Suppressor macrophage (primary cell): ENCODE measurements at regions not wholly inside any gene's neighbourhood (a gene's known extent, or its start where the extent isn't known, plus 50 kb on each side); places are given as distances from the start of the nearest gene placed in this dataset.

ENCODE experiments used
- DNase-seq, 4 experiments: peaks; one replicate each; pipeline ENCODE4 v3.0.0-alpha.2; 2020 to 2022

DNA sequence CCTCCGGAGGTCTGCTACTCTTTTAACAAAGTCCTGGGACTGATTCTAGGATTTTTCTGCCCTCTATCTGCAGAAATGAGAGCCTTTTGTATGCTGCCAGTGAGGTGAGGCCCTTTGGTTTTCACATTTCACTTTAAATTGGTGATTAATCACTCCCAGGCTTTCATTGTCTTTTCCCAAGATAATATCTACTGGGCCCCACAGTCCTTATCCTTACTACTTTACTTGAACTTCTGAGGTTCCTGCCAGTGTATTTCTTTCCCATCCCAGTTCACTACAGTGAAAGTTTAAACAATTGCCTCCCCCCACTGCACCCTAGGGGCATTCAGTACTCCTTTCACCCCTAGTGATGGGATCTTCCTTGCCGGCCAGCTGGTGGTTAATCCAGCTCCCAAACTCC, 127.4 kb upstream of the INHBA start:
- DNase-seq: no peak

DNA sequence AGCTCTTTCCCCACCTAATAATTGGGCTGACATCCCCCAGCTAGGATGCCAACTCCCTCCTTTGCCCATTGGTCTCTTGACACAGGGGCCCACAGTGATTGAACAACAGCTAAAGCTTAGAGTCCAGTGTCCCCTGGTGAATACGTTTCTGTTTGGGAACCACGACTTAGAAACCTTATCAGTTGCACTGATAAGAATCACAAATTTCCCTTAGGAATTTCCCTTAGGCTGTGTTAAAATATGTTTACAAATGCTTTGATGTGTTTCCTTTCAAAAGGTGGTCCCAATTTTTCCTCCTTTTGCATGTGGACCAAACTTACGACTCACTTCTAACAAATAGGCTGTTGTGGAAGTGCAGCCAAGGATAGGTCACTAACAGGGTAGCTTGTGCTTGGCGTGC, 126.0 kb upstream of the INHBA start:
- DNase-seq: no peak

DNA sequence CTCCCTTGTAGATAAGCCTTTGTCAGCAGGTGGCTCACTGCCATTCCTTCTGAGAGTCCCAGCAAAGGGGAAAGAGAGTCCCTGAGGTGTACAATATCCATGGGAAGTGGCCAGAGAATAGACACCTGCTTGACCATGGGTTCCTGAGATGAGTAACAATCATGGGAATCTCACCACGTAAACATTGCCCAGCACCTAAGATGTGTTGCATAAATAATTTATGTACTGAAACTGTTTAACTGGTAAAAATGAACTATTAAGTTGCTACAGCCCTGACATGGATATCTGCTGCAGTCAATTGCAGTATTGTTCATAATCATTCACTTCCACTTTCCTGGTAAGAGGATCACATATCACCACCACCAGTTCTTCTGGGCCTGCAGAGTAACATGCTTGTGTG, 123.8 kb upstream of the INHBA start:
- DNase-seq: no peak

DNA sequence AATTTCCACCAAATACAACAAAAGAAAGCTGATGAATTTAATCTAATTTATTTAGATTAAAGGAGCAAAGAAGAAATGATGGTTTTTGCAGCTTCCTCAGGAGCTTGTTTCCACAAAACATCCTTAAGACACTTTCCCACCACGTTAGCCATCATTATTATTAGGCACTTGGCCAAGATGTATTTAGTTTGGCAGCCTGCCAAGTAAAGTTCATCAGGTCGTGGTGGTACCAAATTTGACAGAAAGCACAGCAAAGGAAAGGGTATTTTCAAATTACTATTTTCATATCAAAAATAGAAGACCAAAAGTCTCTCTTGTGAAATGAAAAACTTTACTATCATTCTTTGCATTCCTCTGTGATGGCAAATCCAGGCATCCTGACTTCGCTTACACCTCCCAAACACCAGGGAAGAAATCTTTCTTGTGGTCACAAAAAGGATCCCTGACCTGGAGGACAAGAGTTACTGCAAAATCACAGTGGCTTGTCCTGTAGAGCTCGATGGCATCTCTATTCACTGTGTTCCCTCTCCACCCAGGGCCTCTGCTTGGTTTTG, 123.1 kb upstream of the INHBA start:
- no peak for DNase-seq

DNA sequence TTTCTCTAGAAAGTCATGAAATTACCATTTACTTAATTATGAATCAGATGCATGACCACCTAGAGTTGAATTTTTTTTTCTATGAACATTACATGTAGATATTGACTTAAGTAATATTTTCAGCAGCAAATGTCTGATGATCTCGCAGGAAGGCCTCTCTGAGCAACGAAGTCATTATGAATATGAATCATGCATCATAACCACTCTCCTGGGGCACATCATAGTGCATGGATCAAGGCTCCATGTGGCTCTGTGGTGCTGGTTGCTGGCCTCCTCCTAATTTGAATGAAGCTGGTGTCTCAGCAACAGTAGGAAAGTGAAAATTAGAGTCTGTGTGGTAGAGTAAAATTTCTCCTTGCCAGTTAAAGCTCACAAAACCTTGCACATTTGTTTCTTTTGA, 121.4 kb upstream of the INHBA start:
- peak; percentile 35 to 77 (median 53) for DNase-seq

DNA sequence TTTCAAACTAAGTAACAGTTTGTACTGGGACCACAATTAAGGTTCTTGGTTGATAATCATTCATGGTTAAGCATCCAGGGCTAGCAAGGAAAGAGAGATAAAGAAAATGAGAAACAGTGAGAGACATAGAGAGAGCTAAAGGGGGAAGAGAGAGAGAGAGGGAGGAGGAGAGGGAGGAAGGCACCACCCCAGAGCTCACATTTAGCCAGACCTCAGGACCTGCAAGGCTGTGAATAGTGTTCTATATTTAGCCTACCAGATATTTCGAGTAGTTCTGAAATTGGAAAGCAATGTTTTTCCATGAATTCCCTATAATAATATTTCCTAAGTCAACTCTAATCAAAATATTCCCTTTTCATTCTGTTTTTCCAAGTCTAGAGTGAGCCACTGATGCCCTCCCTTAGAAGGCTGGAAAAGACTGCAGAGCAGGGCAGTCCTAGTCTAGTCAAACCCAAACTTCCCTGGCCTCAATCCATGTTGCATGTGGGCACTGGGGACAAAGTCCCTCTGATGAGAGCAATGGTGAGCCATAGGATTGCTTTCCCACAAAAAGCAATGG, 119.4 kb upstream of the INHBA start:
- no peak for DNase-seq

DNA sequence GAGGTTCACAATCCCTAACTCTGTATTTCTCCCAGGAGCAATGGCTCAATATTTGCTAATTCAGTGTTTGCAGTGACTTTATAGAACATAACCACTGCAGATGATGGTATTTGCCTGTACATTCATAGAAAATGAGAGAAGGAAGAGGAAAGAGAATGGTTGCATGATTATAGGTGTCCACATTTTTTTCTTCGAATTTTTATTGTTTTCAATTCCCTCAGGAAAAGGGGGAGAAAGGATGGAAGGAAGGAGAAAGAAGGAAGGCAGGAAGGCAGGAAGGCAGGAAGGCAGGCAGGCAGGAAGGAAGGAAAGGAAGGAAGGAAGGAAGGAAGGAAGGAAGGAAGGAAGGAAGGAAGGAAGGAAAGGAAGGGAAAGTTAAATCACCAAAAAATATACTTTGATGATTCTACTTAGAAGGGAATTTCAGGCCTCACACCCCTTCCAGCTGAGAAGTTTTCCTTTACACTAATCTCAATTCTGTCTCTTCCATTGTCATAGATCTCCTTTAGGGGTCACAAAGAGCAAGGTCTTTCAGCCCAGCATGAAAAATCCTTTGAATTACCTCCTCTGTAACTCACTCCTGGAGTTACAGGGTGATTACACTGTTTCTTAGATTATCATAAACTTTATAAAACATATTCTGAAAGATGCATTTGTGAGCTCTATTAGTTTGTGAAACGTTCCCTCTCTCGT, 118.8 kb upstream of the INHBA start:
- no peak for DNase-seq

DNA sequence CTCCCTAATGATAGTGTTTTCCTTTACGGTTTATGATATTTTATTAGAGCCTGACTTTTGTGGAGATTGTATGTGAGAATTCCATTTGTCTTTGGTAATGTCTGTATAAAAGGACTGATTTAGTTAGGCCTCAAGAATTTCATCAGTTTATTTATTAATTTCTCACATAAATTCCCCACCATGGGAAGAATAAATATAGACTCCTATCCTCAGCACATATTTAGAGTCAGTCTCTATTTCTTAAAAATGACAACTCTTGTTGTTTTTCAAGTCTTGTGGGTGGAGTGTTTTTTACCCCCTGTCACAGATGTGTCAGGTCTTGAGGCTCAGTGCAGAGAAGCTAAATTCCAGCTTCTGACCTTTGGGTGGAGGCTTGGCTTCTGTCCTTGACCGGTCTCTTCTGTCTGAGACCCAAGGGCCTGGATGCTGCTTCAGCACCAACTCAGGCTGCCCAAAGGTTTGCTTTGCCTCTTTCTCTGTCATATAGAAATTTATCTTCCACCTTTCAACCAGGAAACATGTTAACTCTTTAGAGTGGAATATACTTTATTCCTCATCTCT, 117.3 kb upstream of the INHBA start:
- DNase-seq: no peak

DNA sequence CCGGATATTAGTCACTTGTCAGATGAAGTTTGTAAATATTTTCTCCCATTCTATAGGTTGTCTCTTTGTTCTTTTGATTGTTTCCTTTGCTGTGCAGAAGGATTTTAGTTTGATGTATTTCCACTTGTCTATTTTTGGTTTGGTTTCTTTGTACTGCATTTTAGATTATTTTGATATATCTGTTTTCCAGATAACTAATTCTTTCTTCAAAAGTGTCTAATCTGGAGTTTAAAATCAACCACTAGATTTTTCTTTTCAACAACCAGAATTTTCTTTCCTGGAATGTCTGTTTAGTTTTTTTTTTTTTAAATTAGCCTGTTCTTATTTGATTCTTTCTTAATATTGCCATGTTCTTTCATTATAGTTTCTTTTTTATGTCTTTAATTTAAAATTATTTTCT, 116.8 kb upstream of the INHBA start:
- DNase-seq: no peak

DNA sequence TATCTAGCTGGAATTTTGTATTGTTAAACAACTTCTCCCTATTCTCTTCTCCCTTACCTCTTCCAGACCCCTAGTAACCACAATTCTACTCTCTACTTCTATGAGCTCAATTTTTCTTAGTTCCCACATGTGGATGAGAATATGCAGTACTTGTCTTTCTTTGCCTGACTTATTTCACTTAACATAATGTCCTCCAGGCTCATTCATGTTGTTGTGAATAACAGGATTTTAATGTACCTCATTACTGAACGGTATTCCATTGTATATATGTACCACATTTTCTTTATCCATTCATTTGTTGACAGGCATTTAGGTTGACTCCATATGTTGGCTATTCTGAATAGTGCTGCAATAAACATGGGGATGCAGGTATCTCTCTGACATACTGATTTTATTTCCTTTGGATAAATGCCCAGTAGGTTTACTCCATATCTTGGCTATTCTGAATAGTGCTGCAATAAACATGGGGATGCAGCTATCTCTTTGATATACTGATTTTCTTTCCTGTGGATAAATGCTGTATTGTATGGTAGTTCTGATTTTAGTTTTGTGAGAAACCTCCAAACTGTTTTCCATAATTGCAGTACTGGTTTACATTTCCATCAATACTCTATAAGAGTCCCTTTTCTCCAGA, 116.0 kb upstream of the INHBA start:
- DNase-seq: no peak

DNA sequence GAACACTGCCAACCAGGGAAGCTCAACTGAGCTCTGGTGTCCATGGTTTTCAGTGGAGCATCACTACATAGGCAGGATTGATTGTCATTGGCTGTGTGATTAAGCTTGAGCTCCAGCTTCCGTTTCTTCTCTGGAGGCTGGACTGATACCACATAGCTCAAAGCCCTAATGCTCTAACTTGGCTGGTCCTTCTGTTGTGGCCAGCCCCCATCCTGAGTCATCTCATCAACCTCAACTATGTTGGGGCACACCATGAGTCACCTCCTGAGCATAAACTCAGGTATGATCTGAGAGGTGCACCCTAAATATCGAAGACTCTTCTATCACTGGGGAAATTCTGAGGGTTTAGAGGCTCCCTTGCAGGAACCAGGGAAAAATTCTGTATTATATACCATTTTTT, 114.5 kb upstream of the INHBA start:
- DNase-seq: no peak

DNA sequence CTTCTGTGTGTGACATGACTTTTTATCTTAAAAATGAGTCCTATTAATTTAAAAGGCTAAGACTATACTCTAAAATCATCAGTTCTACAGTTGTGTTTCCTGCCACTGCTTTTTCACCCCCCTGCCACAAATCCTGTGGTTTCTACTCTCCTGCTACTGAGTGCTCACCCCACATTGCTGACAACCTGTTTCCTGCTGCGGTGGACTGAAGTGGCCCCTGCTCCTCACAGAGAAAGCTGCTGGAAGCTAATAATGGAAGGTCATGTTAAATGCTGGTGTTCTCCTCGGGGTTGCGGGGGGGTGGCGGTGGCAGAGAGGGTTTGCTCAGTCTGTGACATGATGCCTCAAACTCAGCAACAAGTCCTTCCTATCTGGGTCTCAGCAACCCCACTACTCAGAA, 113.2 kb upstream of the INHBA start:
- DNase-seq: peak in 1 of 4 experiments; percentile 22

DNA sequence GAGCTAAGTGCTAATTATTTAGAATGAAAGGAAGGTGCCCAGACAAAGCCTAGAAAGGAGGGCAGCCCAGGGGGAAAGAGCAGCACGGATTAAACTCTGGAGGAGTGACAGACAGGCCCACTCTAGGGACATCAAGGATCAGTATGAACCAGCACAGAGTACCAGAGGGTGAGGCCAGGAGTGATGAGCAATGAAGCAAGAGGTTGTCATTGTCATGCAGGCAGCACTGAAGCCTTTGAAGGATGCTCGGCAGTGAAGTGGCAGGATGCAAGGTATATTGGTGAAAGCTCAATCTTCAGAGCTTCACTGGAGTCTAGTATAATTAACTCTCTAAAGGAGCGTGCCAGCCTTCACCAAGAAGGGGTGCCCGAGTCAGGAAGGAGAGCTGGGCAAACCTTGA, 112.0 kb upstream of the INHBA start:
- no peak for DNase-seq

DNA sequence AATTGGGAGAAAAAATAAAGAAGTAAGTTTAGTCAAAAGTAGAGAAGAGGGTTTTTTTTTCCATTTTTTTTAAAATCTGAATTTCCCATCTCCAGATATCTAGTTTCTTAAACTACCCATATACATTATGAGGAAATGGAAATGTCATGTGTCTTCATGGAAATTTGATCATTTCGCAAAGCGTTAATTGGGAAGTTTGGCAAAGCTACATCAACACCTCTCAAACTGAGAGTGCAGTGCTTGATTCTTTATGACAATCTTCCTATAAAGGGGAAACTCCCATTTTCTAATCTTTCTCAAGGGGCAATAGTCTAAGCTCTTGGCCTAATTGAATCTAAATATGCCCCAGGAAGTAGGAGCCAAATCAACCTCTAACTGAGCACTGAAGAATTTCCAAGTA, 110.4 kb upstream of the INHBA start:
- peak in 2 of 4 experiments; percentile 24 for DNase-seq

DNA sequence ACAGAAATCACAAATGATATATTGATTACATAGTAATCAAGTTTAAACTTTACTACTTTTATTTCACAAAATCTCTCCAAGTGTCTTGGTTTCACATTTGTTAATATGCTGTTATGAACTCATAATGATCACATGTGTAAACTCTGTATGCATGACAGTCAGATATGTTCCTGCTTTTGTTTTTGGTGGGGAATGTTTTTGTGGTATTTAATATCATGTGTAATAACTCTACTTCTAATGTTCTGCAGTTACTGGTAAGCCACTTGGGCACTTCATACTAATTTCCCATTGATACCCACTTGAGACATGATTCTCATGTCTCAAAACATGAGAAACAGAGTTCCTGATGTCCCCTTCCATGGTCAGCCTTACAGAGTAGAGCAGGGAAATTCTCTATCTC, 109.1 kb upstream of the INHBA start:
- peak in 1 of 4 experiments; percentile 25 for DNase-seq

DNA sequence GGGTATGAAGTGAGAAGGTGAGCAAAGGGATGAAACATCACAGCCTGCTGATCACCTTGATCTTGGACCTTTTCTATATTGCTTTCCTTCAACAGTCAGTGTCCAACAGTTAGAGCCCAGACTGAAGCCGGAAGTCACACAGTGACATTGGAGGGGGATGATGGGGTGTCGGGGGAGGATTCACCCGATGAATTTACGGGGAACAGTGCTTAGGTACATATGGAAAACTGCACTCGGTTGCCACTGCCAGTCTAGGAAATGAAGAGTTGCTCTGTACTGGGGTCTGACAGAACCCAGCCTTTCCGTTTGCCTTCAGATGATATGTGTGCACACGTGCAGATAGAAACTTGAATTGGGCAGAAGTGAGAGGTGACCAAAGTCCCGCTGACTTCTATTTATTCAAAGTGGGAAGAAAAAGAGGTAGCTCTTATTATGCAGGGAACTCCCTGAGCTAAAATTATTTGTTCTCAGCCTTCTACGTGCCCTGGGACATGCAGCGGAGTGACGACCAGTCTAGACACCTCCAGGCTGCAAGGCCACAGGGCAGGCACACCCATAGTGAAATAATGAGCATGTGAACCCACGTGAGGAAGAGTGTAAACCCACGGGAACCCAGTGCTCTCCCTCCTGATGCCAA, 107.2 kb upstream of the INHBA start:
- peak; percentile 20 to 50 (median 30) for DNase-seq

DNA sequence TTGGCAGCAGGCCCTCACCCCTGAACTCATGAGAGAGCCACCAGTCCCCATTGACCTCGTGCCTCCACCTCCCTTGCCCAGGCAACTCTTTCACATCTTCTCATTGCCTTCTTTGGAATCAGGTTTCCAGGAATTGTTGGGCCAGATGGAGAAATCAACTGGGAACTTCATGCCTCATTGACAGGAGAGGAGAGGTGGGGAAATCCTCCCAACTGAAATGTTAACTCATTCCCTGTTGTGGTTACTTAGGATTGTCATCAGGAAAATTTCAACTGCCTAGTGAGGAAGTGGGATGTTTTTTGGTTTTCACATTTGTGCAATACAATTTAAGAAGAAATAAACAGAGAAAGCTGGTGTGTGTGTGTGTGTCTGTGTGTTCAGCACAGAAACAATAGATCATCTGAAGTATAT, 106.6 kb upstream of the INHBA start:
- peak in 3 of 4 experiments; percentile 35 to 61 (median 54) for DNase-seq

DNA sequence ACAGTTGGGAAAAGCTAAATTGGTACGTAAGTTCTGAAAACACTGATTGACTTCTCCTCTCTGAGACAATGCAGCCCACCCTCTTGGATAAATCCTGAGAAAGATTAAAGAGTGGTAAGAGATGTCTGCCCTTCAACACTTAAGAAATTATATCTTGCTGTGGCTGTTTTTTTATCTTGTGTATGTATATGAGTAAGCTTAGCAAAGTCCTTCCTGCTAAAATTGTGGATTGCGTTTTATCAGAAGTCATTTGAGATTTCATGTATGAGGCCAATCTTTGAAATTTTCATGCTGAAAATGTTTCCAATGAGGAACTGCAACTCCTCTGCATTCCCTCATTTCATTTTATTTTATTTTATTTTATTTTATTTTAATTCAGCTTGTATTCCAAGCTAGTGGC, 106.2 kb upstream of the INHBA start:
- DNase-seq: peak in 1 of 4 experiments; percentile 46

DNA sequence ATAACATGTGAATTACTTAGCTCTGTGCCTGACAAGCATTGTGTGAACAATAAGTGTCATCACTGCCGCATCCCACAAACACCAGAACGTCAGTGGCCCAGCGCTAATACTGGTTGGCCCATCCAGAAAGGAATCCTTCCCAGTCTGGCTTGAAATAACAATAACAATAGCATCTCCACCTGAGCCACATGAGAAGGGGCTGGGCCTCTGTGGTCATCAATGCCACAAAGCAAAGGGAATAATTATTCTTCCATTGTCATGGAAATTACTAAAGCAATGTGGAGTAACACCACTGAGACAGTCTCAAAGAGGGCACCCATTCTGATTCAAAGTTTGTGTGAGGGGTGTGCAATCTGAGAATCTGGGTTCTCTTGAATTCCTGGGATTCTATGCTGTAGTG, 105.7 kb upstream of the INHBA start:
- DNase-seq: no peak

DNA sequence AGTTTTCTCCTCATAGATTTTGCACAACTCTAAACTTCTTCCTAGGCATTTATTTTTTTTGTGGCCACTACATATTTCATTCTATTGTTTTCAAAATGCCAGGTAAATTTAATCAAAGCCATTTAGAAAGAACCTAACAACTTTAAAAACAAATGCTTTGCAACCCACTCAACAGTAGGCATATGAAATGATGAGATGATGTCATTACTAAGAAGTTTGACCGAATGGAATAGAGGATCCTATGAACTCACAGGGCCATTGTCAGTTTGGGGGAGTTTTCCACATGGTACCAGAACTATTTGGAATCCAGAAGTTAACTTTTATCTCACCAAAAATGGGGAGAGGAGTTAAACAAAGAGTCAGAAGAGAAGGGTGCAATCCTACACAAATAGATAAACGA, 100.7 kb upstream of the INHBA start:
- DNase-seq: no peak

DNA sequence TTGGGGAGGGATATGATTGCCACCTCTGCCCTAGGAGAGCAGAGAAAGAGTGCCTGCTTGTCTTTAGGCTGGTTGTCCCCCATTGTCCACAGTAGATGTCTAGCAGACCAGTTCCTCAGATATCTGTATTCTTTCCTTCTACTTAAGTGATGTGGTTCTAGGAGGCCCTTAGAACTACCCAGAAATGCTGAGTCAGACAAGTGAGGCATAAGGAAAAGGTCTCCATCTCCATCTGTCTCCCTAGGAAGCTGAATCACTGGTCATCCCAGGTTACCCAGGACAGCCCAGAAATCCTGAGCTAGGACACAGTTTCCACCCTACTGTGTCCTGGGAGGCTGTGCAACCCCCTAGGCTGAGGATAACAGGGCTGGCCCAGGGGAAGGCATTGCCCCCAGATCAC, 93.4 kb upstream of the INHBA start:
- DNase-seq: no peak

DNA sequence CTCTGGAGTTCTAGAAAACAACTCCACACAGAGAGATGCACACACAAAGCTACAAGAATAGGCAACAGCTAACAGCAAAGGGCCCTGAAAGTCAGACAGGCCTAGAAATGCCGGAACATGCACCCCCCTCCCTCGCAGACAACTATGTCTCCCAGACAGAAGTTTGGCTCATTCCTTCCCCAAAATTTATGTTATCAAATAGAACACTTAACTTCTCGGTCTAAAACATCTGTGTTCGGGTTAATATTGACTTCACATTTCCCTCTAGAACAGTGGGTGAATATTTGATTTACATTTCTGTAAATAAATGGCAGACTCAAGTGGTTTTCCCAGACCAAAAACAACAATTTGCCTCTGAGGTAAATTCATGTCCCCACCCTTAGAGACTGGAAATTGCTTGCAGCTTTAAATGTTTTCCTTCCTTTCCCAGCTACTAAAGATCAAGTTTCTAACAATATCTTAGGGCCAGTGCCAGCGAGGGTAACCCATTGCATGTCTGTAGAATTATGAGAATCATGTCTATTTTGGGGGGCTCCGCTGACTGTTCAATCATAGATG, 92.5 kb upstream of the INHBA start:
- no peak for DNase-seq

DNA sequence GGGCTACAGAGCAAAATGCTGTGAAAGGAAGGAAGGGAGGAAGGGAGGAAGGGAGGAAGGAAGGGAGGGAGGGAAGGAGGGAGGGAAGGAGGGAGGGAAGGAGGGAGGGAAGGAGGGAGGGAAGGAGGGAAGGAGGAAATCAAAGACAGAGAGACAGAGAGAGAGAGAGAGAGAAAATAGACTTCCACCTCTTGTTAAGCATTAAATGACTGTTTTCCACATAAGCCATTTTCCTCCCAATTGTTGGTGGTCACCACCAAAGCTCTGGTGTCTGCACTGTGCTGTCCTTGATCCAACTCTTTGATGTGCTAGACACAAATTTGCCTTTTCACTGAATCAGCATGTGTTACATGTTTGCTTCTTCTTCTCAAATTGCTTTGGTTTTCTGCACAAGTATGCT, 90.7 kb upstream of the INHBA start:
- no peak for DNase-seq
